Type B pancreatic cell (in vitro differentiated cells): ENCODE measurements at regions not wholly inside any gene's neighbourhood (a gene's known extent, or its start where the extent isn't known, plus 50 kb on each side); places are given as distances from the start of the nearest gene placed in this dataset.

Source experiments
- DNase-seq: peaks from one replicate; pipeline ENCODE4 v3.0.0; 2021; ENCODE audit warnings: mixed read lengths; ENCODE audit not compliant: unreplicated experiment; ENCODE audit errors: extremely low spot score
- H3K27ac Mint-ChIP-seq: 2 replicates; pipeline ENCODE4 v1.8.0; 2021; ENCODE audit warnings: mild to moderate bottlenecking, mixed read lengths
- H3K27me3 Mint-ChIP-seq: 2 replicates; pipeline ENCODE4 v1.8.0; 2021; ENCODE audit warnings: mixed read lengths
- H3K36me3 Mint-ChIP-seq: 2 replicates; pipeline ENCODE4 v1.8.0; 2021; ENCODE audit warnings: mixed read lengths
- H3K4me1 Mint-ChIP-seq: one replicate; pipeline ENCODE4 v1.8.0; 2021; ENCODE audit warnings: mixed read lengths; ENCODE audit not compliant: unreplicated experiment
- H3K4me3 Mint-ChIP-seq: 2 replicates; pipeline ENCODE4 v1.8.0; 2021; ENCODE audit warnings: mild to moderate bottlenecking, mixed read lengths
- H3K9me3 Mint-ChIP-seq: 2 replicates; pipeline ENCODE4 v1.8.0; 2021; ENCODE audit warnings: mixed read lengths
- CTCF ChIP-seq: fragments of 200-600 bp; sonication (generic); conservative IDR thresholded peaks from 2 replicates; pipeline ENCODE4 v1.5.0; 2021; ENCODE audit warnings: antibody characterized with exemption, mild to moderate bottlenecking

- TF ChIP-seq CTCF, result no peak
- H3K9me3 Mint-ChIP-seq, result no peaks in the 10 kb centered on the region
- peaks cover 5% of the 10 kb centered on the region for H3K4me1 Mint-ChIP-seq
- no peak overlapping the region for H3K4me3 Mint-ChIP-seq
- DNase-seq, result no peak
- no peaks in the 10 kb centered on the region for H3K36me3 Mint-ChIP-seq
- peaks cover 3% of the 10 kb centered on the region for H3K27me3 Mint-ChIP-seq
- H3K27ac Mint-ChIP-seq, result no peak overlapping the region
Measured at GRCh38 chr10:131679926-131680325, 220.9 kb upstream of the PPP2R2D start.

- H3K4me1 Mint-ChIP-seq, result peaks cover 8% of the 10 kb centered on the region
- no peak for DNase-seq
- peaks cover 3% of the 10 kb centered on the region for H3K27me3 Mint-ChIP-seq
- no peaks in the 10 kb centered on the region for H3K9me3 Mint-ChIP-seq
- H3K36me3 Mint-ChIP-seq, result no peaks in the 10 kb centered on the region
- no peak for TF ChIP-seq CTCF
- no peak overlapping the region for H3K27ac Mint-ChIP-seq
- H3K4me3 Mint-ChIP-seq, result no peak overlapping the region
Measured at GRCh38 chr10:131681122-131681521, 219.7 kb upstream of the PPP2R2D start.

- Mint-ChIP-seq H3K27ac (no peak overlapping the region), H3K36me3 (no peaks in the 10 kb centered on the region), H3K9me3 (no peaks in the 10 kb centered on the region), H3K4me1 (peaks cover 8% of the 10 kb centered on the region), H3K4me3 (no peak overlapping the region), H3K27me3 (peaks cover 3% of the 10 kb centered on the region)
- no peak for TF ChIP-seq CTCF
- DNase-seq, result no peak
Measured at GRCh38 chr10:131681656-131682055, 219.2 kb upstream of the PPP2R2D start.

GRCh38 chr10:131682271-131682962, 218.4 kb upstream of the PPP2R2D start:
- peaks cover 3% of the 10 kb centered on the region for H3K27me3 Mint-ChIP-seq
- H3K36me3 Mint-ChIP-seq, result no peaks in the 10 kb centered on the region
- no peaks in the 10 kb centered on the region for H3K9me3 Mint-ChIP-seq
- no peak overlapping the region for H3K27ac Mint-ChIP-seq
- H3K4me1 Mint-ChIP-seq, result peaks cover 8% of the 10 kb centered on the region
- TF ChIP-seq CTCF, result no peak
- no peak for DNase-seq
- H3K4me3 Mint-ChIP-seq, result no peak overlapping the region

GRCh38 chr10:131683281-131683861, 217.4 kb upstream of the PPP2R2D start:
- H3K4me1 Mint-ChIP-seq, result peaks cover 8% of the 10 kb centered on the region
- H3K9me3 Mint-ChIP-seq, result no peaks in the 10 kb centered on the region
- H3K36me3 Mint-ChIP-seq, result no peaks in the 10 kb centered on the region
- H3K27me3 Mint-ChIP-seq, result peaks cover 3% of the 10 kb centered on the region
- TF ChIP-seq CTCF, result no peak
- no peak overlapping the region for H3K4me3 Mint-ChIP-seq
- DNase-seq, result no peak
- H3K27ac Mint-ChIP-seq, result no peak overlapping the region
